Right kidney (tissue), 1 donor: ENCODE measurements at regions not wholly inside any gene's neighbourhood (a gene's known extent, or its start where the extent isn't known, plus 50 kb on each side); places are given as distances from the start of the nearest gene placed in this dataset.
"Not testable (repeated sequence)": the region's sequence is repeated elsewhere in the genome, so short reads cannot be mapped to it uniquely, and the experiment has no call there.

Source experiments
- DNase-seq: peaks from one replicate; pipeline ENCODE4 v3.0.0-alpha.2; 2016

DNA sequence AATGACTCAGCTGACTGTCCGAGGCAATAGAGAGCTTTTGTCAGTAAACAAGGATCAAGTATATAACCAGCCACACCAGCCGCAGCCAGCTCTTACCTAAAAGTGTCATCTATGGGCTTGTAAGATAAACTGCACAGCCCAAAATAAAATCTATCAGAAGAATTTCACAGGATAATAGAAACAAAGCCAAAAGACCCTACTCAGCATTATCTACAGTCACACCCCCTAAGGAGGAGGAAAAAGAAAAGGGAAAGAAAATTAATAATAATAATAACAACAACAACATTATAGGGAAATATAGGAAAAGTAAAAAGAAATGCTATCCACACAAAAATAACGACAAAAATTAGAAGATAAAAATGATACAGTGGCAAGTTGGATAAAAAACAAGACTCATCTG lies 1883.8 kb downstream of the OLFM4 start:
- no peak for DNase-seq

DNA sequence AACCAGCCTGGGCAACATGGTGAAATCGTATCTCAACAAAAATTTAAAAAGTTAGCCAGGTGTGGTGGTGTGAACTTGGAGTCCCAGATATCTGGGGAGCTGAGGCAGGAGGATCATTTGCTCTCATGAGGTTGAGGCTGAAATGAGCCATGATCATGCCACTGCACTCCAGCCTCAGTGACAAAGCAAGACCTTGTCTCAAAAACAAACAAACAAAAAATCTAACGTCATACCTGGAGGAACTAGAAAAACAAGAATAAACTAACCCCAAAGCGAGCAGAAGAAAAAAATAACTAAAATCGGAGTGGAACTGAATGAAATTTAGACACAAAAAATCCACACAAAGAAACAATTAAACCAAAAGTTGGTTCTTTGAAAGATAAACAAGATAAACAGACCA lies 1885.1 kb downstream of the OLFM4 start:
- no peak for DNase-seq

DNA sequence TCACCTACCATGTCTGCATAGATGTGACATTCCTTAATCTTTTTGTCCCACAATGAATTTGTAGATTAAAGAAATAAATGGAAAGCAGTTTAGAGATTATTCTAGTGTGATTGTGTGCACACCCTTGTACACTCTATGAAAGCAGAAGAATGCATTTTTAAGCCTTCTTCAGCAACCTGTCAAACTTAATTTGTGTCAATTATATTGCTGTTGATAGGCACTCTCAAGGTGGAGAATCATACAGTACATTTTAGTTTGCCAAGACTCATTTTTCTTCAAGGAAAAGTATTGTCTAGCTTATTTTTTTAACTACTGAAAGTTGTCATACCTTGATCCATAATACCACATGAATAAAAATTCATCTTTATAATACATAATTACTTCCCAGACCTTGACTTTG lies 1898.9 kb downstream of the OLFM4 start:
- DNase-seq, result no peak

DNA sequence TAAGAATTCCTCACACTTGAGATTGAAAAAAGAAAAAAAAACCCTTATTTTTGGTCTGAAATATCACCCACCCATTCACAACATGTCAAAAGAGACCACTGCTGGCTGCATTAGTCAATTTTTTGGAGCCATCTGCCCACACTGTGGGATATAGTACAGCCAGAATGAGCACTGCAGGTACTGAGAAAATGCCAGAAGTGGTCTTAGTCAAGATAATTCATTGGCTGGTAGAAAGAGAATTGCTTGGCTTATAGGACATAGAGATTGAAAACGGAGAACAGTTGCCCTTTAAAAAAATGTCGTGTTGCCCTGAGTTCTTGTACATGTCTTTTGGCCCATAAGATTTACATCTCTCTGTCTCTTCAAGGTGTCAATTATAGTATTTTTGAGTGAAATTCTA lies 1899.5 kb downstream of the OLFM4 start:
- no peak for DNase-seq

DNA sequence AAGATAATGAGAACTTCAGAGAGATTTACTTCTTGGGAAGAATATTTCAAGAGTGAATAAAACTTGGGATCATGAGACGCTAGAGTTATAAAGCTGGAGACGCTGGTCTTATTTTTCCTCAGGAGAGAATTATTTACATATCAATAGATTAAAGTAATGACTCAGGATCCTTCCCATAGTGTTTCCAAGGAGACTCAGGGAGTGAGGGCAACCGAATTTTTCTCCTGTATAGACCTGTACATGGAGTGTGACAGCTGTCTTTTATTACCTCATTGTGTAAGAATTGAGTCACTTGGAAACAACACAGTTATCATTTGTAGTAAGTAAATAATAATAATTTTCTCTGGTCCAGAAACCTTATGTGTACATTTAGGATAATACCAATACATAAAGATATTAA lies 1905.5 kb downstream of the OLFM4 start:
- no peak for DNase-seq

DNA sequence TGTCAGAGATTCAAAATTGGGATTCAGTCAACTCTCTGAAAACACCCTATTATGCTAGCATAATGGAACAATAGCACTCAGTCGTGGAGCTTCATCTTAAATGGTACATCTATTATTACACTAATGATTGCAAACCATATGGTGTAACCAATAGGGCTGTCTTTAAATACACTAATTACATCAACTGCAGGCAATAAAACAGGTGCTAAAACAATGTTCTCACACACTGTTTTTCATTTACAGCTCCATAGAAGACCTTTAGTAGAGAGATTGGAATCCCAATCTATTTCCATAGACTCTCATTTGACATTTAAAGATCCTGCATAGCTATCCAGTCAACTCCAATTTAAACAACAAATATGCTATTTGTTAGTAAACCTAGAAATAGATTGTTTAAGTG lies 1917.4 kb downstream of the OLFM4 start:
- DNase-seq, result no peak

DNA sequence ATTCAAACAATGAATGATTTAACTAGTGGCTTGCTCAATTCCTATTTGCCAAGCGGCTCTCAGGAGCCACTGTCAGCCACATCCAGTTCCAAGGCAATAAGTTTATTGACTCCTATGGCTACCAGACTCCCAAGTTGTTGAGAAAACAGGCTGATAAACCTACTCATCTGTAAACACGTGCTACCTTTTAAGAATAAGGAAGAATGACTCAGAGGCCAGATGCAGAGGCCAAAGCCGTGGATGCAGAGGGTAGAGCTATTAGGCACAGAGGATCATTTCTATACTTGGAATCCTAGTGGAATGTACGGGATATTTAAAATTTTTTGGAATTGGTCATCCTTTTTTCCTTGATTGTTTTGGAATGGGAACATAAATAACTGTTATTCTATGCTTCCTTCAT lies 1921.1 kb downstream of the OLFM4 start:
- DNase-seq, result no peak

DNA sequence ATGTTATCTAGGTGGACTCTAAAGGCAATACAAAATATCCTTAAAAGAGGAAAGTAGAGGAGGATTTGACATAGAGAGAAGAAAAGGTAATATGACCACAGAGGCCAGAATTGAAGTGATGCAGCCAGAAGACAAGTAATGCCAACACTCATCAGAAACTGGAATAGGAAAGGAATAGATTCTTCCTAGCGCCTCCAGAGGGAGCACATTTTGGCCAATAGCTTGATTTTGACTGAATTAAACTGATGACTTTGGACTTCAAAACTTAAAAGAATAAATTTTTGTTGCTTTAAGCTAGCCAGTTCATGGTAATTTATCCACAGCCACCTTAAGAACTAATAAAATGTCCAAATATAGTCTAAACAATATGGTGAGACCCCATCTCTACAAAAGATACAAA lies 1921.9 kb downstream of the OLFM4 start:
- DNase-seq, result no peak

DNA sequence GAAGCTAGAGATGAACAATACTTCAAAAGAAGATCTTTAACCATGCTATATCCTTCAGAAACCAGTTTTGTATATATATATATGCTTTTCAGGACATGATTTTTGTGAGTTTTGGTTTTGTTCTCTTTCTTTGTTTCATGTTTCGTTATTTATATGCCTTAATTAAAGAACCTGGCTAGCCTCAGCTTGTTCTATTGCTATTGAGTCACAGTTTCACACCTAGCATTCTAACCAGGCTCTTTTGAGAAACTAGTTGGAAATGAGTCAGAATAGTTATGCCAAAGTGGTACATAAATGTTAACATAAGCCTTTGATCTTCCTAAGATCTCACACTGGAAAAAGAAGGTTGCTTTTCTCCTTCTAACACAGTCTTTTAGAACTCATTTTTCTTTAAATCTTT lies 1925.2 kb downstream of the OLFM4 start:
- DNase-seq, result no peak

DNA sequence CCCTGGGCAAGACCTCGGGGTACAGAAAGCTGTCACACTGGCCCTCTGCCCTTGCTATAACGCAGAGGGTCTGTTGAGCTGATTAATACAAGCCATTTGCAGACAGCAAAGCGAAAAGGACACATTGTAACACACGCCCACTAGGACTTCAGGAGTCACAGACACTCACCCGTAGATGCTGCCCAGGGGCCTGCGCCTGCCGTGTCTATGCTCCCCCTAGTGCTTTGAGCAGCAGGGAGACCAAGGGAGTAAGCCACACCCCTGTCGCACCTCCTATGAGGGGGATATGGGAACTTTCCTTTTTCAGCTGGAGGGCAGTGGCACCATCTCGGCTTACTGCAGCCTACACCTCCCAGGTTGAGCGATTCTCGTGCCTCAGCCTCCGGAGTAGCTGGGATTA lies 1930.2 kb downstream of the OLFM4 start:
- DNase-seq, result no peak

DNA sequence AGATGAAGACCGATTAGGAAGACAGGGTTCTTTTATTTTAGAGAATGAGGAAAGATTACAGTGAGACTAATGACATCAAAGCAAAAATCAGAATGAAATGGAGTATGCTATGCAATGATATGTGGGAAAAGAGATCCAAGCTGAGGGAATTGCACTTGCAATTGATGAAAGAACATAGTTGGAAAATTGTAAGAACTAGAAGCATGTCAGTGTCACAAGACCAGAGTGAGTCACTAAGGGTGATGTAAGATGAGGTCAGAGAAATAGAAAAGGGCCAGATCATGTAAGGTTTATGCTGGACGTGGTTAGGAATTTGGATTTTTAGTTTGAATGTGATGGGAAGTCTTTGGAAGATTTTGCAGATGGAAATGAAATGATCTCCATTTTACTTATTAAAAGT lies 1937.3 kb downstream of the OLFM4 start:
- no peak for DNase-seq

DNA sequence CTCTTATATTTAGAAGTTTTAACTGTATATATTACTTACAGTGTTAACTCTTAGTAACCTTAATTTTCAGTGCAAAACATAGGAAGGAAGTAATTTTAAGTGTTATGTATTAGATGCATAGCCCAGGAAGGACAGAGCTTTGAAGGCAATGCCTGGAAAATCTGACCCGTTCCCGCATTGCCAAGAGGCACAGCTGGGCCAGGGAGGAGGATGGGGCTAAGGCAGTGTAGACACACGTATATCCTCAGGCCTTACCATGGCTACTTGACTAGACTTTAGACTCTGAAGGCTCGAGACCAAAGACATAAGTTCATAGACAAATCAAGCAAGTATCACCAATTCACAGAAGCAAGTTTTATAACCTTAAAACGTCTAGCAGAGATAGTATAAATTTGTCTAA lies 1944.2 kb downstream of the OLFM4 start:
- no peak for DNase-seq

DNA sequence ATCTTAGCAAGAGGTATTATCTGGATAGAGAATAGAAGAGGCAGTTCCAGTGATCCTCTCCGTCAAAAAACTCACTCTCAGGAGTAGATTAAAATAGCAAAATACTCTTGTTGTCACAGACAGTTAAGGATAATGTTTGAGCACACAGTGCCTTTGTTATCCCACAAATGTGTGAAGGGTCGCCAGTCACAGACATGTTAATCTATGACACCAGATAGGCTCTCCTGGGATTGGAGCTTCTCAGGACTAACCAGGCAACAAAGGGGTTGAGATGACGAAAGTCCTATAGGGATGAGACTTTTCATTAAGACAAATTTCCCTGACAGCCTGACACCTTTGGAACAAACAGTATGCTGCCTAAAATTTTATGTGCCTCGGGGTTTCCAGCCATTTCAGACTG lies 1947.1 kb downstream of the OLFM4 start:
- DNase-seq, result no peak

DNA sequence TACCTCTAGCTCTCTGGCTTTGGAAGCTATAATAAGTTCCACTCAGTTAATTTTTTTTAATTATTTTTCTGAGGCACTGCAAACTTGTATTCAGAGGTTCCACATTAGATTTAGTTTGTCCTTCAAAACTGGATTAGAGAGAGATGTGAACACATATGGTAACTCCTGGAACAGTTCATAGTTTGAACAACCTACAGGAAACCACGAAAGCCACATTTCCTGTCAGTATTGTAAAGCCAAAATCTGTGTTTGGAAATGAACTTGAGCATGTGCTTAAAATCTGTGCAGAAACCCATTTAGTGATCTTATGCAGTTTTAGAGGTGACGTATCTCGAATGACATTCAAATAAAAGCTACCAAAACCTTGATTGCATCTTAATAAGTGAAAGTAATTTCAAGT lies 1952.0 kb downstream of the OLFM4 start:
- DNase-seq, result no peak

DNA sequence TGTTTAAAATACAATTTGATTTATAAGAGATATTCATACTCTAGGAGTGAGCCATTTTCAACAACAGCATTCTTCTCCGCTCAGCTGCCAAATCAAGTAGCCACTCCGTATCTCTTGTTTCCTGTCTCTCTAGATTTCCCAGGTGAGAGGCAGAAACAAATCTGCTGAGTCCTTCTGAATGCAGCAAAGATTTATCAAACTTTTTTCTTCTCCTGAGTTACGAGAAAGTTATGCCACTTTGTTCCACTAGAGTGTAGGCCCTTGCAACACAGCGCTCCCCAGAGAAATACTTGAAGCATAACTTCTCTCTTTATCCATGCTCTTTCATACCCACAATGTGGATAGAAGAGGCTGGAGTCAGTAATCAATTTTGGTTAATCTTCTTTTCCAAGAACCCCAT lies 1960.8 kb downstream of the OLFM4 start:
- no peak for DNase-seq

DNA sequence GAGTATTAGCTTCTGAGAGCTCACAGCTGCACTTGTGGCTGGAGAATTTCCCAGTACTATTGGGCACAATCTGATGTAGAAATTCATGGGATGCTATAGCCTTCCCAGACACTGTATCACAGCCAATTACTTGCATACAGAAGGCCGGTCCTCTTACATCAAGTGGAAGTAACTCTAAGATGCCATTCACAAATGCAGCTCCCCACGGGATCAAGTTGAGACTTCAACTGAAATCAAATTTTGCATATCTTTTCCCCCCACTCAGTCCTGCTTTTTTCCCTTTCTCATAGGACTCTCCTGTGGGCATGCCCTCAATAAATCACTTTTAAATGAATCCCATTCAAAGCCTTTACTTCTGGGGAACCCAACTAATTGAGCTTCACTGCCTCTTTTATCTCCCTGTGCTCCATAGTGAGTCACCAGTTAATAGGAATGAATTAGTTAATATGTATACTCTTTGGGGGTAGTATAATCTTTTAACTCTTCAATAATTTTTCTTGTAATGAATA lies 1970.8 kb downstream of the OLFM4 start:
- no peak for DNase-seq

DNA sequence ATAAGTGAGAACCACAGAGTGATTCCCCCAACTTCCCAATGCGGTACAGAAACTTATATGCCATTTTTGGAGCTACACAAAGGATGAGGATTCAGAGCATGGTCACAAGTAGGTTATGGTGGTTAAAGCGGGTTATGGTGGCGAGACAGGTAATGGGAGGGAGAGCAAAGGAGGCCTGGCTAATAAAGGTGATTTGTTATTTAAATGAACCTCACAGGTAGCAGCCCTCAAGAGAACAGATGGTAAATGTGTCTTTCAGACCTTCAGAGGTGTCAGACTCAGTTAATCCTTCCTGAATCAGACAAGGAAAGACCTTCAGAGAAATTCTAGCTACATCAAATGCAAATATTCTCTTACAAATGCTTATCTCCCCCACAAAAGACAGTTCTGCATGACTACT lies 1971.4 kb downstream of the OLFM4 start:
- no peak for DNase-seq

DNA sequence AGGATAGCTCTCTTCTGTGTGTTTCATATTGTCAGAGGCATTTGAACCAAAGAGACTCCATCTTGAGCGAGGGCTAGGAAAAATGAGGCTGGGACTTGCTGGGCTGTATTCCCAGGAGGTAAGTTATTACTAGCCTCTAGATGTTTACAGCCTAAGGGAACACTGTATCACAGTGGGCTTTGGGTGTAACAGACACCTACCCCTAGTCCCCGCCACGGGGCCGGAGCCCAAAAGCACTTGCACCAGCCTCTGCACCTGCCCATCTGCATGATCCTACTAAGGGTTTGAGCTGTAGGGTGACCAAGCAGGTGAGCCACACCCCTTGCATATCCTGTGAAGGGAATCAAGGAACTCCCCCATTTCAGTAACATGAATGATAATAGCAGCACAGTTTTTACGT lies 1972.2 kb downstream of the OLFM4 start:
- DNase-seq, result no peak

DNA sequence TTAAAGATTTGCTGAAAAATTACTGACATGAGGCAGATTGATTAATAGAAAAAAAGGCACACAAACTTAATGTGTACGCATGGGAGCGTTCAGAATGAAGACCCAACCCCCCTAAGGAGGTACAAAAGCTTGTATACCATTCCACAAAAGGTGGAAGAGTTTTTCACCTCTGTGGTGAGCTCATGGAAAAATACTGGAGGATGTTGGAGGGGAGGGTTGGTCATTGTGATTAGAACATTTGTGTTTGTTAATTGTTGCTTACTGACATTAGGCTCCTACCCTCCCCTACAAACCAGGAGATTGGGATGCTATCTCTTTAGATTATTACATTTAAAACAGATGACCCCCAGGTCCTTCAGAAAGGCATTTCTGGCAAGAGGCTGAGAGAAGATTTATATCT lies 1973.3 kb downstream of the OLFM4 start:
- no peak for DNase-seq

DNA sequence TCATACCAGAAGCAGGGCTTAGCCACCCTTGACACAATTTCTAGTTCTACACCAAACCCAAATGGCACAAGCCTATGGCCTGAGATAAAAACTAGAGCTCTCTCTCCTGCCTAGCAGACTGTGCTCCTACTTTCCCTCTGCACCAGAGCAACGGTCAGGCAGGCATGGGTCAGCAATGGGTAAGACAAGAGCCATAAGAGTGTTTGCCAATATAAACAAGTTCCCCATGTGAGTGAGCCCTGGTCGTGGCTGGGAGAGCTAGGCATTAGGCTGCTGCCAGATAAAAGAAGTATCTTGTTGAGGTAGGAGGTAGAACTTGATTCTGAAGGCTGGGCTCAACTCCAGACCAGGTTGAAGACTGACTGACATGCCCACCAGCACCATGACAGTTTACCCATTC lies 1979.1 kb downstream of the OLFM4 start:
- no peak for DNase-seq

DNA sequence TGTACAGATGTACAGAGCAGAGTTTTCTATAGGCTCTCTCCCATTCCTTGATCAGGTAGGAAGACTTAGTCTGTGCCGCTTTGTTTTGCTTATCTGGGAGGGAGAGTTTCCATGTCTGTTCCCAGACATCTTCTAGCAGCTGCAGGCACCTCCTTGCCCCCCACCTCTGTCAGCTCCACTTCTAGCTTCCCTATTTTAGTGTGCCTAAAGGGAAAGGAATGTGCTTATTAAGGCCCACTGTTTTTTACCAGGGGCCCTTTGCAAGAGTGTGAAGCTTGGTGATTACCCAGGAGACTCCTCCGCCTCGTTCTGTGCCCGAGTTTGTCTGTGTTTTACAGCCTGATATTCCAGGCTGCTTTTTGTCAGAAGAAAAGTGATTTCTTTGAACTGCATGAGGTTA lies 1984.4 kb downstream of the OLFM4 start:
- peak; percentile 4 for DNase-seq

DNA sequence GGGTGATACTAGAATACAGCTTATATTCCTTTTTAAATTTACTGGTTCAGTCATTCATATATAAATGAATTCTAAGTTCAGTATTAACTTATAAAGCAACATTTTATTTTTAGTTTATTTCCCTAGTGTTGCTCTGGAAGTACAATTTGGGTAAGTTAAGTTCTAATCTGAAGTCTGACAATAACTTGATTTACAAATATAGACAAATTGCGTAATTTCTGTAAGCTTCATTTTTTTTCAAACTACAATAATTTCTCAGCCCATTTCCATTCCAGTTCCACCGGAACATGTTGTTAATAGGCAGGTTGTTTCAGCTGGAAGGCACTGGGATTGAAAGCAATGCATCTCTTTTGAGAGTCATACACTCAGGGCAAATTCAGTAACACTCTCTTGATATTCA lies 2000.7 kb downstream of the OLFM4 start:
- DNase-seq, result no peak

DNA sequence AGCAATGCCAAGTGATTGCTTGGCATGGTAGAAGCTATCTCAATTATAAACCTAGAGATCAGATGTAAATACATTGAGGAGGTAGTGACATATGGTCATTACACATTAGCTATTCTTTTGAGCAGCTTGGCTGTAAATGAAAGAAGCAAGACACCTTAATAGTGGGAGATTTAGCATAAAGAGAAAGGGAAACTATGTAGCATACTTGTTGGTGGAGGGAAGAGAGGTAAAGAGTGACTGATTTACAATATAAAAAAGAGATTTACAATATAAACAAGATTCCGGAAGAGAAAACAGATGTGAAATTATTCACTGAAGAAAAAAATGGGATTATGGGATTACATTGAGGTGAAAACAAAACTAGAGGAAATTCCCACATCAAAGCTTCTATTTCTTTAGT lies 2009.6 kb downstream of the OLFM4 start:
- no peak for DNase-seq

DNA sequence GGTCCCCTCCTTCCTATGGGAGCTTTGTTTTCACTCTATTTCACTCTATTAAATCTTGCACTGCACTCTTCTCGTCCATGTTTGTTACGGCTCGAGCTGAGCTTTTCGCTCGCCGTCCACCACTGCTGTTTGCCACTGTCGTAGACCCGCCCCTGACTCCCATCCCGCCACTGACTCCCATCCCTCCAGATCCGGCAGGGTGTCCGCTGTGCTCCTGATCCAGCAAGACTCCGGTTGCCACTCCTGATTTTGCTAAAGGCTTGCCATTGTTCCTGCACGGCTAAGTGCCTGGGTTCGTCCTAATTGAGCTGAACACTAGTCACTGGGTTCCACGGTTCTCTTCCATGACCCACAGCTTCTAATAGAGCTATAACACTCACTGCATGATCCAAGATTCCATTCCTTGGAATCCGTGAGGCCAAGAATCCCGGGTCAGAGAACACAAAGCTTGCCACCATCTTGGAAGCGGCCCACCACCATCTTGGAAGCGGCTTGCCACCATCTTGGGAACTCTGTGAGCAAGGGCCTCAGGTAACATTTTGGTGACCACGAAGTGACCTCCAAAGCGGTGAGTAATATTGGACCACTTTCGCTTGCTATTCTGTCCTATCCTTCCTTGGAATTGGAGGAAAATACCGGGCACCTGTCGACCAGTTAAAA lies 2025.4 kb downstream of the OLFM4 start:
- DNase-seq, result not testable (repeated sequence)

DNA sequence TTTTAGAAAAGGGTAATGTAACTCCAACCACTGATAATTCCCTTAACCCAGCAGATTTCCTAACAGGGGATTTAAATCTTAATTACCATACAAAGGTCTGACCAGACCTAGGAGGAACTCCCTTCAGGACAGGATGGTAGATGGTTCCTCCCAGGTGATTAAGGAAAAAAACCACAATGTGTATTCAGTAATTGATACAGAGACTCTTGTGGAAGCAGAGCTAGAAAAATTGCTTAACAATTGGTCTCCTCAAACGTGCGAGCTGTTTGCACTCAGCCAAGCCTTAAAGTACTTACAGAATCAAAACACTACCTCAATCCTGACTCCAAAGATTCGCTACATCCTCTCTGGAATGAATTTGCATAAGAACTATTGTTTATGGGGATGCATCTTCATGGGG lies 2027.1 kb downstream of the OLFM4 start:
- not testable (repeated sequence) for DNase-seq
